PC-9 (cell line): ENCODE measurements at regions not wholly inside any gene's neighbourhood (a gene's known extent, or its start where the extent isn't known, plus 50 kb on each side); places are given as distances from the start of the nearest gene placed in this dataset.

ENCODE experiments used
- BruUV-seq: library from RNA; stranded (reverse); fragments of 400-500 nt; replicated peaks from 2 replicates; lab custom pipeline; 2021; lab: Mats Ljungman, UMichigan
- CTCF ChIA-PET: fragments of 300-600 bp; sonication (Branson Sonifier 250); formaldehyde crosslinking; loops from one replicate; lab custom pipeline; 2022; ENCODE audit warnings: antibody characterized with exemption; lab: Charles Lee
- POLR2A ChIA-PET: fragments of 300-600 bp; sonication (Branson Sonifier 250); formaldehyde crosslinking; loops from one replicate; lab custom pipeline; 2022; ENCODE audit warnings: antibody characterized with exemption; ENCODE audit not compliant: unreplicated experiment; lab: Charles Lee
- DNase-seq, 2 experiments: peaks; one replicate each; pipeline versions ENCODE4 v3.0.0 to v3.0.0-alpha.2; 2015 to 2022; ENCODE audit warnings: mixed read lengths in 1 of 2
- H2AFZ ChIP-seq: fragments of 200-600 bp; sonication (generic); 2 replicates; pipeline ENCODE4 v1.8.1; 2017; ENCODE audit warnings: antibody characterized with exemption
- H3F3A ChIP-seq: fragments of 200-600 bp; sonication (generic); 2 replicates; pipeline ENCODE4 v1.8.1; 2017; ENCODE audit warnings: antibody characterized with exemption, mild to moderate bottlenecking, low read depth; ENCODE audit not compliant: insufficient read depth
- H3K27ac ChIP-seq: fragments of 200-600 bp; sonication (generic); 2 replicates; pipeline ENCODE4 v1.6.1; 2016; ENCODE audit warnings: mixed run types
- H3K27me3 ChIP-seq: fragments of 200-600 bp; sonication (generic); 2 replicates; pipeline ENCODE4 v1.6.1; 2016; ENCODE audit warnings: low read depth, mixed run types; ENCODE audit not compliant: insufficient read depth
- H3K36me3 ChIP-seq: fragments of 200-600 bp; sonication (generic); 2 replicates; pipeline ENCODE4 v1.6.1; 2016; ENCODE audit warnings: low read depth, mixed run types
- H3K4me1 ChIP-seq: fragments of 200-600 bp; sonication (generic); replicated peaks from 2 replicates; pipeline ENCODE4 v1.6.1; 2016; ENCODE audit warnings: mixed run types; ENCODE audit not compliant: insufficient read depth
- H3K4me2 ChIP-seq: fragments of 200-600 bp; sonication (generic); 2 replicates; pipeline ENCODE4 v1.6.1; 2017; ENCODE audit warnings: mixed run types
- H3K4me3 ChIP-seq: fragments of 200-600 bp; sonication (generic); 2 replicates; pipeline ENCODE4 v1.6.1; 2016; ENCODE audit warnings: mixed run types
- H3K79me2 ChIP-seq: fragments of 200-600 bp; sonication (generic); 2 replicates; pipeline ENCODE4 v1.6.1; 2017; ENCODE audit warnings: low read depth, mixed run types
- H3K9me2 ChIP-seq: fragments of 200-600 bp; sonication (generic); 2 replicates; pipeline ENCODE4 v1.8.1; 2017; ENCODE audit warnings: mild to moderate bottlenecking; ENCODE audit not compliant: insufficient read depth
- H3K9me3 ChIP-seq: fragments of 200-600 bp; sonication (generic); 2 replicates; pipeline ENCODE4 v1.8.1; 2016; ENCODE audit warnings: low read depth; ENCODE audit not compliant: insufficient read depth
- H4K20me1 ChIP-seq: fragments of 200-600 bp; sonication (generic); 2 replicates; pipeline ENCODE4 v1.8.1; 2017; ENCODE audit not compliant: insufficient read depth
- EZH2 ChIP-seq: fragments of 200-600 bp; sonication (generic); IDR thresholded peaks from 2 replicates; pipeline ENCODE4 v1.8.0; 2017; ENCODE audit warnings: antibody characterized with exemption, low read depth
- intact Hi-C: fragments of 100-400 bp; cut with micrococcal nuclease; formaldehyde crosslinking; loops from one replicate; pipeline ENCODE4 v1.10.0; 2022; ENCODE audit not compliant: unreplicated experiment
- TF ChIP-seq, protein P1 (sequence below): fragments of 200-600 bp; sonication (generic); conservative IDR thresholded peaks from 2 replicates; pipeline ENCODE4 v1.6.1; 2017; ENCODE audit warnings: mixed run types, antibody characterized with exemption, mild to moderate bottlenecking, moderate library complexity

DNA sequence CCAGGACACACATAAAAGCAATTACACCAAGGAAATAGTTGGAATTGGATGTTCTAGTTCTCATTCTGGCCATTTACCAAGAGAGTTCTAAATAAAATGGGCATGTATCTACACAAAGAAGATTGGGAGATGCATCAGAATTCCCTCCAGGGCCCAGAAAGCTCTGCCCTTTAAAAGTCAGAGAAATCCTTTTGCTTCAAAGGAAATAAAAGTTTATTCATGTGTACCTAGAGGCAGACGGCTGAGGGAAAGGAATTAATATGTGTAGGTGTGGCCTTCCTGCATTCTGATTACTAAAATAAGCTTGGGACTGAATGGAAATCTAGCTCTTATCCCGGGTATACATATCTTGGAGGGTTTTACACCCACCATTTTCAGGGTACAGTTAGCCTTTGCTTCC lies 719.4 kb downstream of the SEMA5A start:
- H3K4me1 ChIP-seq = peaks cover 18% of the 10 kb centered on the region
- H3K27me3 ChIP-seq = no peaks in the 10 kb centered on the region
- H3K9me2 ChIP-seq = no peaks in the 10 kb centered on the region; the same call in 1 of the 2 replicates
- POLR2A ChIA-PET = no interaction called here
- CTCF ChIA-PET = no interaction called here
- TF ChIP-seq, protein P1, sequence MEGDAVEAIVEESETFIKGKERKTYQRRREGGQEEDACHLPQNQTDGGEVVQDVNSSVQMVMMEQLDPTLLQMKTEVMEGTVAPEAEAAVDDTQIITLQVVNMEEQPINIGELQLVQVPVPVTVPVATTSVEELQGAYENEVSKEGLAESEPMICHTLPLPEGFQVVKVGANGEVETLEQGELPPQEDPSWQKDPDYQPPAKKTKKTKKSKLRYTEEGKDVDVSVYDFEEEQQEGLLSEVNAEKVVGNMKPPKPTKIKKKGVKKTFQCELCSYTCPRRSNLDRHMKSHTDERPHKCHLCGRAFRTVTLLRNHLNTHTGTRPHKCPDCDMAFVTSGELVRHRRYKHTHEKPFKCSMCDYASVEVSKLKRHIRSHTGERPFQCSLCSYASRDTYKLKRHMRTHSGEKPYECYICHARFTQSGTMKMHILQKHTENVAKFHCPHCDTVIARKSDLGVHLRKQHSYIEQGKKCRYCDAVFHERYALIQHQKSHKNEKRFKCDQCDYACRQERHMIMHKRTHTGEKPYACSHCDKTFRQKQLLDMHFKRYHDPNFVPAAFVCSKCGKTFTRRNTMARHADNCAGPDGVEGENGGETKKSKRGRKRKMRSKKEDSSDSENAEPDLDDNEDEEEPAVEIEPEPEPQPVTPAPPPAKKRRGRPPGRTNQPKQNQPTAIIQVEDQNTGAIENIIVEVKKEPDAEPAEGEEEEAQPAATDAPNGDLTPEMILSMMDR = no peak
- no peak for TF ChIP-seq EZH2
- no peaks in the 10 kb centered on the region for H3K9me3 ChIP-seq
- peaks cover 13% of the 10 kb centered on the region for H3F3A ChIP-seq
- no peak overlapping the region for H3K4me3 ChIP-seq
- H4K20me1 ChIP-seq = no peaks in the 10 kb centered on the region
- no peaks in the 10 kb centered on the region for H3K79me2 ChIP-seq
- BruUV-seq = no TSS peak
- no peak overlapping the region for H3K4me2 ChIP-seq
- no peaks in the 10 kb centered on the region for H3K36me3 ChIP-seq
- DNase-seq = no peak
- H3K27ac ChIP-seq = no peak overlapping the region
- intact Hi-C loops = no loop called here
- H2AFZ ChIP-seq = no peak overlapping the region

DNA sequence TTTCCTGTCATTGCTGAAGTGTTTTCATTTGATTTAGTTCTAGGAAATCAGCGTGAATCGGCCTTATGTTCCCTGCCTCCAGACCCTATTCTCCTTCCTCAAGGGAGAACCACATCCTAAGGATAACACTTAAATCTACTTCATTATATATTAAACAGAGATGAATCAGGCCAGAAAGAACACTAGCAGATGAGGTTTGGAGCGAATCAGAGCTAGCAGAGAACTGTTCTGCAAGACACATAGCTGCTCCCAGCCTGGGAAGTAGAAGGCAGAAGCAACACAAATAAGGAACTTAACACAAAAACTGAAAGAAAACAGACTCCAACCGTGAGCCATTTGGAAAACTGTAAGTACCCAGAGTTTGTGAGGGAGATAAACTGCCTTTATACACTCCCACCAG lies 718.2 kb downstream of the SEMA5A start:
- peaks cover 13% of the 10 kb centered on the region for H3F3A ChIP-seq
- intact Hi-C loops = no loop called here
- CTCF ChIA-PET = no interaction called here
- peaks cover 18% of the 10 kb centered on the region for H3K4me1 ChIP-seq
- no TSS peak for BruUV-seq
- no peak overlapping the region for H2AFZ ChIP-seq
- H3K4me2 ChIP-seq = no peak overlapping the region
- H4K20me1 ChIP-seq = no peaks in the 10 kb centered on the region
- no peaks in the 10 kb centered on the region for H3K27me3 ChIP-seq
- TF ChIP-seq, protein P1 = no peak
- TF ChIP-seq EZH2 = no peak
- H3K27ac ChIP-seq = no peak overlapping the region
- no peaks in the 10 kb centered on the region for H3K9me3 ChIP-seq
- no peaks in the 10 kb centered on the region for H3K36me3 ChIP-seq
- POLR2A ChIA-PET = no interaction called here
- no peak overlapping the region for H3K4me3 ChIP-seq
- no peaks in the 10 kb centered on the region; the same call in 1 of the 2 replicates for H3K9me2 ChIP-seq
- DNase-seq = no peak
- H3K79me2 ChIP-seq = no peaks in the 10 kb centered on the region

GRCh38 chr5:8828596-8829322 lies 717.1 kb downstream of the SEMA5A start:
- Histone ChIP-seq H3K36me3 (no peaks in the 10 kb centered on the region), H2AFZ (no peak overlapping the region), H3K79me2 (no peaks in the 10 kb centered on the region), H3K9me2 (no peaks in the 10 kb centered on the region; the same call in 1 of the 2 replicates), H4K20me1 (no peaks in the 10 kb centered on the region), H3K4me1 (peaks cover 18% of the 10 kb centered on the region), H3K27me3 (no peaks in the 10 kb centered on the region), H3K9me3 (no peaks in the 10 kb centered on the region), H3K4me2 (peak overlapping the region; percentile 12; the same call in 1 of the 2 replicates), H3K4me3 (no peak overlapping the region), H3F3A (peaks cover 13% of the 10 kb centered on the region), H3K27ac (no peak overlapping the region)
- no peak for TF ChIP-seq EZH2
- TF ChIP-seq, protein P1 = no peak
- ChIA-PET CTCF (no interaction called here), POLR2A (no interaction called here)
- no TSS peak for BruUV-seq
- no peak for DNase-seq
- intact Hi-C loops = no loop called here
